ENCODE measurements at regions not wholly inside any gene's neighbourhood (a gene's known extent, or its start where the extent isn't known, plus 50 kb on each side); places are given as distances from the start of the nearest gene placed in this dataset.

GRCh38 chr1:218524526-218524925, 179.4 kb downstream of the TGFB2 start:
- DNase-seq (ENCODE audit: insufficient read length, low spot score) = no peak
- FAIRE-seq = no peak
- TF ChIP-seq POLR2A (IDR thresholded peaks at IDR 0.05; ENCODE audit: low read depth, low read length) = no peak
- no peak for TF ChIP-seq PAX5 (IDR thresholded peaks at IDR 0.05; ENCODE audit: insufficient read depth, low read length, severe bottlenecking)
- TF ChIP-seq POU2F2 (IDR thresholded peaks at IDR 0.05; ENCODE audit: low read depth, low read length) = no peak

GRCh38 chr1:218525031-218525430, 179.9 kb downstream of the TGFB2 start:
- no peak for DNase-seq (ENCODE audit: insufficient read length, low spot score)
- TF ChIP-seq TAF1 (IDR thresholded peaks at IDR 0.05; ENCODE audit: low read depth, low read length) (no peak), POLR2A (IDR thresholded peaks at IDR 0.05; ENCODE audit: low read depth, low read length) (no peak), PAX5 (IDR thresholded peaks at IDR 0.05; ENCODE audit: insufficient read depth, low read length, severe bottlenecking) (no peak), SPI1 (IDR thresholded peaks at IDR 0.05; ENCODE audit: low read depth, low read length) (no peak), POLR2AphosphoS5 (IDR thresholded peaks at IDR 0.05; ENCODE audit: low read depth, low read length) (no peak), POU2F2 (IDR thresholded peaks at IDR 0.05; ENCODE audit: low read depth, low read length) (no peak)
- no peak for FAIRE-seq

- FAIRE-seq = no peak
- no peak for DNase-seq (ENCODE audit: insufficient read length, low spot score)
- no peak for TF ChIP-seq TAF1 (IDR thresholded peaks at IDR 0.05; ENCODE audit: low read depth, low read length)
- no peak for TF ChIP-seq POLR2AphosphoS5 (IDR thresholded peaks at IDR 0.05; ENCODE audit: low read depth, low read length)
- TF ChIP-seq POU2F2 (IDR thresholded peaks at IDR 0.05; ENCODE audit: low read depth, low read length) = no peak
- TF ChIP-seq POLR2A (IDR thresholded peaks at IDR 0.05; ENCODE audit: low read depth, low read length) = no peak
- TF ChIP-seq SPI1 (IDR thresholded peaks at IDR 0.05; ENCODE audit: low read depth, low read length) = no peak
- no peak for TF ChIP-seq PAX5 (IDR thresholded peaks at IDR 0.05; ENCODE audit: insufficient read depth, low read length, severe bottlenecking)
These were observed 180.5 kb downstream of the TGFB2 start for GRCh38 chr1:218525451-218526197.

GRCh38 chr1:218526198-218526580, 181.1 kb downstream of the TGFB2 start:
- DNase-seq (ENCODE audit: insufficient read length, low spot score) (no peak), FAIRE-seq (no peak)
- TF ChIP-seq POLR2A (IDR thresholded peaks at IDR 0.05; ENCODE audit: low read depth, low read length) (no peak), PAX5 (IDR thresholded peaks at IDR 0.05; ENCODE audit: insufficient read depth, low read length, severe bottlenecking) (no peak), POLR2AphosphoS5 (IDR thresholded peaks at IDR 0.05; ENCODE audit: low read depth, low read length) (no peak), SPI1 (IDR thresholded peaks at IDR 0.05; ENCODE audit: low read depth, low read length) (no peak), TAF1 (IDR thresholded peaks at IDR 0.05; ENCODE audit: low read depth, low read length) (no peak), POU2F2 (IDR thresholded peaks at IDR 0.05; ENCODE audit: low read depth, low read length) (no peak)

- TF ChIP-seq TAF1 (IDR thresholded peaks at IDR 0.05; ENCODE audit: low read depth, low read length) (no peak), SPI1 (IDR thresholded peaks at IDR 0.05; ENCODE audit: low read depth, low read length) (no peak), POU2F2 (IDR thresholded peaks at IDR 0.05; ENCODE audit: low read depth, low read length) (no peak), POLR2A (IDR thresholded peaks at IDR 0.05; ENCODE audit: low read depth, low read length) (no peak), PAX5 (IDR thresholded peaks at IDR 0.05; ENCODE audit: insufficient read depth, low read length, severe bottlenecking) (no peak), POLR2AphosphoS5 (IDR thresholded peaks at IDR 0.05; ENCODE audit: low read depth, low read length) (no peak)
- DNase-seq (ENCODE audit: insufficient read length, low spot score) (no peak), FAIRE-seq (no peak)
These were observed 182.6 kb downstream of the TGFB2 start for GRCh38 chr1:218527737-218528136.

GRCh38 chr1:218529646-218530300, 184.6 kb downstream of the TGFB2 start:
- DNase-seq (ENCODE audit: insufficient read length, low spot score) (no peak), FAIRE-seq (no peak)
- TF ChIP-seq SPI1 (IDR thresholded peaks at IDR 0.05; ENCODE audit: low read depth, low read length) (no peak), POLR2AphosphoS5 (IDR thresholded peaks at IDR 0.05; ENCODE audit: low read depth, low read length) (no peak), TAF1 (IDR thresholded peaks at IDR 0.05; ENCODE audit: low read depth, low read length) (no peak), POU2F2 (IDR thresholded peaks at IDR 0.05; ENCODE audit: low read depth, low read length) (no peak), PAX5 (IDR thresholded peaks at IDR 0.05; ENCODE audit: insufficient read depth, low read length, severe bottlenecking) (no peak), POLR2A (IDR thresholded peaks at IDR 0.05; ENCODE audit: low read depth, low read length) (no peak)

GRCh38 chr1:218531936-218532335, 186.8 kb downstream of the TGFB2 start:
- FAIRE-seq = no peak
- no peak for TF ChIP-seq PAX5 (IDR thresholded peaks at IDR 0.05; ENCODE audit: insufficient read depth, low read length, severe bottlenecking)
- TF ChIP-seq POU2F2 (IDR thresholded peaks at IDR 0.05; ENCODE audit: low read depth, low read length) = no peak
- no peak for TF ChIP-seq TAF1 (IDR thresholded peaks at IDR 0.05; ENCODE audit: low read depth, low read length)
- TF ChIP-seq POLR2AphosphoS5 (IDR thresholded peaks at IDR 0.05; ENCODE audit: low read depth, low read length) = no peak
- no peak for TF ChIP-seq SPI1 (IDR thresholded peaks at IDR 0.05; ENCODE audit: low read depth, low read length)
- no peak for TF ChIP-seq POLR2A (IDR thresholded peaks at IDR 0.05; ENCODE audit: low read depth, low read length)

GRCh38 chr1:218536296-218536986, 191.3 kb downstream of the TGFB2 start:
- DNase-seq (ENCODE audit: insufficient read length, low spot score) (no peak), FAIRE-seq (no peak)
- TF ChIP-seq POU2F2 (IDR thresholded peaks at IDR 0.05; ENCODE audit: low read depth, low read length) (no peak), PAX5 (IDR thresholded peaks at IDR 0.05; ENCODE audit: insufficient read depth, low read length, severe bottlenecking) (no peak), POLR2AphosphoS5 (IDR thresholded peaks at IDR 0.05; ENCODE audit: low read depth, low read length) (no peak), POLR2A (IDR thresholded peaks at IDR 0.05; ENCODE audit: low read depth, low read length) (no peak), SPI1 (IDR thresholded peaks at IDR 0.05; ENCODE audit: low read depth, low read length) (no peak), TAF1 (IDR thresholded peaks at IDR 0.05; ENCODE audit: low read depth, low read length) (no peak)

More at GRCh38 chr1:218531936-218532335, 186.8 kb downstream of the TGFB2 start:
- no peak for DNase-seq (ENCODE audit: insufficient read length, low spot score)
